H1 (cell line): ENCODE measurements at regions not wholly inside any gene's neighbourhood (a gene's known extent, or its start where the extent isn't known, plus 50 kb on each side); places are given as distances from the start of the nearest gene placed in this dataset.

Source experiments
- ASH2L ChIP-seq: fragments of 200-600, 300-600 bp; sonication (generic); IDR thresholded peaks from one replicate; pipeline ENCODE4 v1.7.1; 2017; ENCODE audit warnings: low read length
- CBX5 ChIP-seq: fragments of 300-800, 300-1000 bp; sonication (generic); IDR thresholded peaks from 2 replicates; pipeline ENCODE4 v1.7.1; 2016; ENCODE audit warnings: antibody characterized with exemption, low read length, low read depth
- CEBPB ChIP-seq: IDR thresholded peaks from 2 replicates; pipeline ENCODE4 v1.6.1; 2012; ENCODE audit warnings: low read depth, low read length
- CTCF ChIP-seq, 3 experiments: IDR thresholded peaks; 1 replicate in 2 of 3; 2 replicates in 1 of 3; pipeline versions ENCODE4 v1.5.1 to v1.6.1; 2011; ENCODE audit warnings: low read length in 3 of 3, mild to moderate bottlenecking in 3 of 3, inconsistent platforms in 2 of 3, low read depth in 1 of 3, moderate library complexity in 1 of 3; ENCODE audit not compliant: insufficient read depth in 1 of 3; ENCODE audit errors: control extremely low read depth in 1 of 3
- EP300 ChIP-seq, 2 experiments: IDR thresholded peaks; 1 replicate in 1 of 2; 2 replicates in 1 of 2; pipeline ENCODE4 v1.6.1; 2011 to 2012; ENCODE audit warnings: low read depth in 2 of 2, low read length in 2 of 2, mild to moderate bottlenecking in 2 of 2, borderline replicate concordance in 1 of 2, inconsistent platforms in 1 of 2, moderate library complexity in 1 of 2
- EZH2 ChIP-seq: fragments of 200-600 bp; sonication (generic); IDR thresholded peaks from 2 replicates; pipeline ENCODE4 v1.7.1; 2012; ENCODE audit warnings: low read depth, mild to moderate bottlenecking, moderate library complexity, low read length, inconsistent platforms; ENCODE audit not compliant: severe bottlenecking
- MAFK ChIP-seq: IDR thresholded peaks from 2 replicates; pipeline ENCODE4 v1.6.1; 2012; ENCODE audit warnings: low read depth, mild to moderate bottlenecking, improper control_type of control experiment, low read length
- POLR2AphosphoS5 ChIP-seq: IDR thresholded peaks from 2 replicates; pipeline ENCODE4 v1.6.1; 2011; ENCODE audit warnings: low read depth, low read length
- RNF2 ChIP-seq: fragments of 200-900, 300-1000 bp; sonication (generic); IDR thresholded peaks from 2 replicates; pipeline ENCODE4 v1.7.1; 2016; ENCODE audit warnings: borderline replicate concordance, low read depth, mild to moderate bottlenecking, antibody characterized with exemption, low read length; ENCODE audit not compliant: poor library complexity, severe bottlenecking; ENCODE audit errors: missing control alignments
- SP1 ChIP-seq: IDR thresholded peaks from 2 replicates; pipeline ENCODE4 v1.6.1; 2011; ENCODE audit warnings: low read depth, low read length
- USF2 ChIP-seq: IDR thresholded peaks from 2 replicates; pipeline ENCODE4 v1.6.1; 2011; ENCODE audit warnings: low read length, improper control_type of control experiment
- YY1 ChIP-seq: IDR thresholded peaks from 2 replicates; pipeline ENCODE4 v1.6.1; 2011; ENCODE audit warnings: low read depth, mild to moderate bottlenecking, low read length

DNA sequence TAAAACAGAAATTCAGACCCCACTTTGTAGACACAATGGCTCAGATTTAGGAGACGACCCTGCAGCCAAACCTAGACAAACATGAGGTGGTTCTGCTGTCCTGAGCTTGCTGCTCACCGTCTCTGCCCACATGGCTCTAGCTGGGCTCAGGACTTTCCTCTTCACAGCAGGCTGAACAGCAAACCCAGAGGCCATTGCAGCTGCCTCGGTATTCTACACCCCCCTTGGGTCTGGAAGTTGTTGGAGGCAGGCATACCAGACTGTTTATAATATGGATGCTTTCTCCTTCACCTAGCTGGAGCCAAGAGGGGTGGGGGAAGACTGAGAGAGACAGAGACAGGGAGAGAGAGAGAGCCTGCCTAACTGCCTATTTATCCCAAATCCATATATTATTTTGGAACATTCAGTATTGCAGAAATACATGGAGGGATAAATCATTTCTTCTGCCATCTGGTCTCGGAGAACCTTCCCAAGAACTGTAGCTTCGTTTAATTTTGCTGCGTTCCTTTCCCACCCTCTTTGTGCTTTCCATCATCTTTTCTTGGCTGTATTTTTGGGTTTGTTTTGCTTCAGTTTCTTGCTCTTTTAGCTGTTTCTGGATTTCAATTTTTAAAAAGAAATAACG, 628.2 kb upstream of the RBFOX1 start:
- TF ChIP-seq CBX5 (no peak), RNF2 (no peak), CEBPB (no peak), CTCF (IDR thresholded peaks at IDR 0.05; ENCODE audit: control extremely low read depth in 1 of 3, insufficient read depth in 1 of 3, low read depth in 1 of 3, low read length in 3 of 3) (no peak), YY1 (no peak), USF2 (no peak), EP300 (IDR thresholded peaks at IDR 0.05; ENCODE audit: borderline replicate concordance in 1 of 2, low read depth in 2 of 2, low read length in 2 of 2) (no peak), ASH2L (no peak), POLR2AphosphoS5 (no peak), MAFK (no peak), SP1 (no peak), EZH2 (no peak)
